ENCODE measurements at regions not wholly inside any gene's neighbourhood (a gene's known extent, or its start where the extent isn't known, plus 50 kb on each side); places are given as distances from the start of the nearest gene placed in this dataset.
"Not testable (repeated sequence)": the region's sequence is repeated elsewhere in the genome, so short reads cannot be mapped to it uniquely, and the experiment has no call there.

- TF ChIP-seq POLR2A (IDR thresholded peaks at IDR 0.05); CTCF (IDR thresholded peaks at IDR 0.05 in 8 of 11, conservative IDR thresholded peaks at IDR 0.05 in 3 of 11): not testable (repeated sequence)
These were observed 238.1 kb upstream of the P2RY1 start for GRCh38 chr3:152596832-152597231.
